Retinal pigment epithelial cell (primary cell): ENCODE measurements at regions not wholly inside any gene's neighbourhood (a gene's known extent, or its start where the extent isn't known, plus 50 kb on each side); places are given as distances from the start of the nearest gene placed in this dataset.
A peak's percentile ranks its signal among the peaks of the same experiment; 100 is the strongest.

ENCODE experiments used
- DNase-seq: peaks from one replicate; pipeline ENCODE4 v3.0.0-alpha.2; 2010; ENCODE audit warnings: low read depth
- H3K4me3 ChIP-seq: 2 replicates; pipeline ENCODE4 v1.5.1; 2011; ENCODE audit warnings: mild to moderate bottlenecking, low read length, control low read depth, moderate library complexity
- TF ChIP-seq, protein P1 (sequence below): conservative IDR thresholded peaks from 2 replicates; pipeline ENCODE4 v1.5.1; 2011; ENCODE audit warnings: low read depth, low read length, control low read depth, inconsistent platforms

DNA sequence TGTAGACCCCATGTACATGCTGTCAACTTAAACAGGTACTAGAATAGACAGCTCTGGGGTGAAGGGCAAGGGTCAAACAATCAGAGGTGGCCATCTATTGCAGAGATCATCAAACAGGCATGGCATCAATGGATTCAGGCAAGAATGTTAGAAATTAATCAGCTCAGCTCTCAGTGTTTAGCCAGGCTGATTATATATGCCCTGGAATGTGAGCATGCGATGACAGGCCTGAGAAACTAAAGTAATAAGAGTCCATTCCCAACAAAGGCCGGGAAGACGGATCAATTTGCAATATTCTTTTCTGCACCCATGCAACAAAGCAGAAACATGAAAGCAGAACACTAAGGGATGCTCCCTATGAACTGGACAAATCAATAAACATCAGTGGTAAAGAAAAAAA, 380.5 kb upstream of the SPRED2 start:
- TF ChIP-seq, protein P1, sequence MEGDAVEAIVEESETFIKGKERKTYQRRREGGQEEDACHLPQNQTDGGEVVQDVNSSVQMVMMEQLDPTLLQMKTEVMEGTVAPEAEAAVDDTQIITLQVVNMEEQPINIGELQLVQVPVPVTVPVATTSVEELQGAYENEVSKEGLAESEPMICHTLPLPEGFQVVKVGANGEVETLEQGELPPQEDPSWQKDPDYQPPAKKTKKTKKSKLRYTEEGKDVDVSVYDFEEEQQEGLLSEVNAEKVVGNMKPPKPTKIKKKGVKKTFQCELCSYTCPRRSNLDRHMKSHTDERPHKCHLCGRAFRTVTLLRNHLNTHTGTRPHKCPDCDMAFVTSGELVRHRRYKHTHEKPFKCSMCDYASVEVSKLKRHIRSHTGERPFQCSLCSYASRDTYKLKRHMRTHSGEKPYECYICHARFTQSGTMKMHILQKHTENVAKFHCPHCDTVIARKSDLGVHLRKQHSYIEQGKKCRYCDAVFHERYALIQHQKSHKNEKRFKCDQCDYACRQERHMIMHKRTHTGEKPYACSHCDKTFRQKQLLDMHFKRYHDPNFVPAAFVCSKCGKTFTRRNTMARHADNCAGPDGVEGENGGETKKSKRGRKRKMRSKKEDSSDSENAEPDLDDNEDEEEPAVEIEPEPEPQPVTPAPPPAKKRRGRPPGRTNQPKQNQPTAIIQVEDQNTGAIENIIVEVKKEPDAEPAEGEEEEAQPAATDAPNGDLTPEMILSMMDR: no peak
- no peak overlapping the region for H3K4me3 ChIP-seq
- DNase-seq: no peak

GRCh38 chr2:65807942-65808341, 375.5 kb upstream of the SPRED2 start:
- TF ChIP-seq, protein P1: no peak
- DNase-seq: no peak
- H3K4me3 ChIP-seq: no peak overlapping the region

DNA sequence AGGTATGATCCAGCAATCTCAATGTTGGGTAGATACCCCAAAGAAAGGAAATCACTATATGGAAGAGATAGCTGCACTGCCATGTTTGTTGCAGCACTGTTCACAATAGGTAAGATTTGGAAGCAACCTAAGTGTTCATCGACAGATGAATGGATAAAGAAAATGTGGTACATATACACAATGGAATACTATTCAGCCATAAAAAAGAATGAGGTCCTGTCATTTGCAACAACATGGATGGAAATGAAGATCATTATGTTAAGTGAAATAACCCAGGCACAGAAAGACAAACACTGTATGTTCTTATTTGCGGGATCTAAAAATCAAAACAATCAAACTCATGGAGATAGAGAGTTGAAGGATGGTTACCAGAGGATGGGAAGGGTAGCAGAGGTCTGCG, 372.4 kb upstream of the SPRED2 start:
- no peak for DNase-seq
- H3K4me3 ChIP-seq: no peak overlapping the region
- TF ChIP-seq, protein P1: no peak

GRCh38 chr2:65802298-65802942, 370.0 kb upstream of the SPRED2 start:
- TF ChIP-seq, protein P1: no peak
- no peak overlapping the region for H3K4me3 ChIP-seq
- DNase-seq: no peak

DNA sequence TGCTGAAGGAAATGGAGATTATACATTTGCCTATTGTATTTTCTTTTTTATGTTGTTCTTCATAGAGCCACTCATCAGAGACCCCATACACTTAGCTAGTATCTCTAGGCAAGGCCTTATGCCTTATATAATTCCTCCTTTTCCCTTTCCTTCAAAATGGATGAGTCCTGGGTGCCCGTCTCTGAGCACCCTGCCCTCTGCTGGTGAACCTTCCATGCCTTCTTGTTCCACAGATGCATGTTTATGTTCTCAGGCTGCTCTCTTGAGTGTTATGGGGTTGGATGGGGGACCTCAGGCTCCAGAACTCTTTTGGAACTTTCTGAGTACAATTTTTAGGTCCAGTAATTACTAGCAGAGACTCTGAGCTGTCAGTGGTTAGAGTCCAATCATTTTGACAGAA, 368.6 kb upstream of the SPRED2 start:
- DNase-seq: no peak
- TF ChIP-seq, protein P1: peak; percentile 30
- H3K4me3 ChIP-seq: no peak overlapping the region

DNA sequence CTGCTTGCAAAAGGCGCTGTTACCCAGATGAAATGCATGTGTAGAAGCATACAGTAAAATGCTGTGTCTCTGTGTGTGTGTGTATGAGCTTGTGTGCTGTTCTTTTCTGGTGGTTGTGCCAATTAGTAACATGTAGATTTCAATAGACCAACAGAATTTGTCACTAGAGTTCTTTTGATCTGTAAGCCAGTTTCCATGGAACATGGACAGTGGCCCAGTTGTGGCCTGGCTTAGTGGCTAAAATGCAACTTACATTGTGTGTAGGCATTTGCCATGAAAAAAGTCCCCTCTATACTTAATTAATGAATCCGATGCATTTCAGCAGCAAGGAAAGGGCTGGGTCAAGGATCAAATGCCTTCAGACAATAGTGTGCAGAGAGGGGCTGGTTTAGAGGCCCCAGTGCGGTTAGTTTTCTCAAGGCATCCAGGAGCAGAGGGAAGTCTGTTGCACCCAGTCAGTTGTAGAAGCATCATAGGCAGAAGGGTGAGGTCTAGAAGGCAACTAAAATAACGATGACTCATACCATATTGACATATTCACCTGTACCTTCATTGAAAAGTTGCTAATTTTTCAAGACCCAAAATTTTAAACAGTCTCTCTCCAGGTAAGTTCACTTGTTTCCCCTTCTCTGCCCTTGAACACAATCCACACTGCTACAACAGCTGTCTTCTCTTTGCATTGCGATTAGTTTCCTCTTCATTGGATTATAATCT, 366.9 kb upstream of the SPRED2 start:
- H3K4me3 ChIP-seq: no peak overlapping the region
- TF ChIP-seq, protein P1: no peak
- DNase-seq: no peak

DNA sequence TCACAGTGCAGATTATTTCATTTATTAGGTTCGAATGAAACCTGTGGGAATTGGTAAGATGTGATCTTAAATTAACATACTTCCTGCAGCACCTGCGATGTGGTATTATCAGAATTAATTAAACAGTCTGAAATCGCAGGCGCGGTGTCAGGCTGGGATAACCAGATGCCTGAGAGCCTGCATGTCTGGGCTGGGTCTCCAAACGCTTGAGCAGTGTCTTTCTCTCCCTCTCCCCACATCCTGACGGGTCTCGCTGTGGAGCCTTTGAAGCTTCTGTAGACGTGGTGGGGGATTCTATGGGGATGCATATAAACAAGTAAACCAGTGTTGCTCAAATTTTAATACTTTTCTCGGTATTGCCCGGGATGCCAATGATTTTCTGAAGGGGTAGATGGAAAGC, 366.2 kb upstream of the SPRED2 start:
- DNase-seq: no peak
- TF ChIP-seq, protein P1: no peak
- no peak overlapping the region for H3K4me3 ChIP-seq
